Psoas muscle (tissue), 7 donors: ENCODE measurements at regions not wholly inside any gene's neighbourhood (a gene's known extent, or its start where the extent isn't known, plus 50 kb on each side); places are given as distances from the start of the nearest gene placed in this dataset.

Experiments
- ATAC-seq, 4 donors: fragments of 200-7000 bp; cut with Tn5 transposase; one replicate each; pipeline ENCODE4 v1.9.1; 2020; ENCODE audit warnings: moderate library complexity in 3 of 4, mild to moderate bottlenecking in 2 of 4
- DNase-seq, 2 donors: peaks; one replicate each; pipeline ENCODE4 v3.0.0-alpha.2; 2020
- H3K27ac ChIP-seq: fragments of 200-600 bp; one replicate; pipeline ENCODE4 v1.8.0; 2022
- H3K27me3 ChIP-seq, 3 donors: fragments of 200-600 bp in 1 of 3; one replicate each; pipeline versions ENCODE4 v1.6.1 to v1.8.0; 2013 to 2022; ENCODE audit warnings: low read length in 2 of 3, mild to moderate bottlenecking in 2 of 3, moderate library complexity in 1 of 3; ENCODE audit not compliant: insufficient read depth in 3 of 3
- H3K36me3 ChIP-seq, 2 donors: fragments of 200-600 bp in 1 of 2; one replicate each; pipeline versions ENCODE4 v1.6.1 to v1.8.0; 2013 to 2022; ENCODE audit warnings: low read depth in 1 of 2, mild to moderate bottlenecking in 1 of 2, moderate library complexity in 1 of 2; ENCODE audit not compliant: insufficient read depth in 1 of 2
- H3K4me1 ChIP-seq: fragments of 200-600 bp; one replicate; pipeline ENCODE4 v1.8.0; 2022
- H3K4me3 ChIP-seq: fragments of 200-600 bp; one replicate; pipeline ENCODE4 v1.8.0; 2022; ENCODE audit warnings: mild to moderate bottlenecking
- H3K9me3 ChIP-seq: fragments of 200-600 bp; one replicate; pipeline ENCODE4 v1.8.0; 2022
- CTCF ChIP-seq: fragments of 200-600 bp; IDR thresholded peaks from one replicate; pipeline ENCODE4 v1.8.0; 2022; ENCODE audit warnings: antibody characterized with exemption
- WGBS, 3 donors: extraction: QIAGEN DNeasy Blood & Tissue Kit; methylation state at CpG; one replicate each; pipeline versions ENCODE4 v1.1.6 to v1.1.7; 2013; 5-methylcytosine and 5-hydroxymethylcytosine counted together
- intact Hi-C, 2 donors: fragments of 100-400 bp; cut with DNase I; formaldehyde crosslinking; loops; one replicate each; pipeline versions ENCODE4 v1.11.0 to v1.14.2; 2022
- donor health status: healthy with polysubstance abuse.
- donor health status: DM: no; HTN: no; CAD: no; lungs with moderate emphysema.
- donor health status: Bipolar disorder and iron deficiency.
- donor health status: healthy.
- donor health status: DM: yes; HTN: yes; CAD: no.
- donor health status: DM: no; HTN: no; CAD: no.
- donor health status: DM: yes; HTN: yes; CAD: no.

- Histone ChIP-seq H3K27ac (no peak overlapping the region), H3K4me1 (no peaks in the 10 kb centered on the region), H3K9me3 (no peaks in the 10 kb centered on the region), H3K27me3 (no peaks in the 10 kb centered on the region), H3K4me3 (no peak overlapping the region), H3K36me3 (no peaks in the 10 kb centered on the region)
- TF ChIP-seq CTCF: no peak
- DNase-seq (no peak), ATAC-seq (no peak)
- intact Hi-C loops: no loop called here
- 74% methylated on average over 3 of the region's 3 CpGs for WGBS, 3 donors
Observed at GRCh38 chr12:19694627-19695026, 255.3 kb downstream of the AEBP2 start.

GRCh38 chr12:19695244-19696098 lies 256.2 kb downstream of the AEBP2 start:
- WGBS, 3 donors: 81 to 87% (median 84%) methylated on average over 3 of the region's 3 CpGs

GRCh38 chr12:19700969-19701368 lies 261.7 kb downstream of the AEBP2 start:
- no peak for TF ChIP-seq CTCF
- Histone ChIP-seq H3K4me1 (no peaks in the 10 kb centered on the region), H3K36me3 (no peaks in the 10 kb centered on the region), H3K27me3 (no peaks in the 10 kb centered on the region), H3K27ac (no peak overlapping the region), H3K4me3 (no peak overlapping the region), H3K9me3 (peaks cover 9% of the 10 kb centered on the region)
- intact Hi-C loops: no loop called here
- no peak for DNase-seq
- WGBS, 3 donors: 87 to 98% (median 93%) methylated on average over 4 of the region's 4 CpGs
- ATAC-seq: no peak

More at GRCh38 chr12:19695244-19696098, 256.2 kb downstream of the AEBP2 start:
- Histone ChIP-seq H3K27ac (no peak overlapping the region), H3K4me3 (no peak overlapping the region), H3K4me1 (no peaks in the 10 kb centered on the region), H3K36me3 (no peaks in the 10 kb centered on the region), H3K27me3 (no peaks in the 10 kb centered on the region), H3K9me3 (no peaks in the 10 kb centered on the region)
- TF ChIP-seq CTCF: no peak
- intact Hi-C loops: no loop called here
- DNase-seq (no peak), ATAC-seq (no peak)

GRCh38 chr12:19704966-19705365 lies 265.7 kb downstream of the AEBP2 start:
- DNase-seq (no peak), ATAC-seq (no peak)
- Histone ChIP-seq H3K4me3 (no peak overlapping the region), H3K9me3 (peaks cover 26% of the 10 kb centered on the region), H3K4me1 (no peaks in the 10 kb centered on the region), H3K27me3 (no peaks in the 10 kb centered on the region), H3K27ac (no peak overlapping the region), H3K36me3 (no peaks in the 10 kb centered on the region)
- TF ChIP-seq CTCF: no peak
- WGBS, 3 donors: 93 to 95% (median 93%) methylated on average over 1 of the region's 1 CpG
- intact Hi-C loops: no loop called here

- Histone ChIP-seq H3K36me3 (no peaks in the 10 kb centered on the region), H3K27me3 (no peaks in the 10 kb centered on the region), H3K9me3 (peaks cover 26% of the 10 kb centered on the region), H3K4me1 (no peaks in the 10 kb centered on the region), H3K4me3 (no peak overlapping the region), H3K27ac (no peak overlapping the region)
- DNase-seq: no peak
- no peak for ATAC-seq
- intact Hi-C loops: no loop called here
- 85 to 96% (median 94%) methylated on average over 1 of the region's 1 CpG for WGBS, 3 donors
- no peak for TF ChIP-seq CTCF
Observed at GRCh38 chr12:19706936-19707335, 267.6 kb downstream of the AEBP2 start.
